ENCODE measurements at regions not wholly inside any gene's neighbourhood (a gene's known extent, or its start where the extent isn't known, plus 50 kb on each side); places are given as distances from the start of the nearest gene placed in this dataset.
A peak's percentile ranks its signal among the peaks of the same experiment; 100 is the strongest.

DNA sequence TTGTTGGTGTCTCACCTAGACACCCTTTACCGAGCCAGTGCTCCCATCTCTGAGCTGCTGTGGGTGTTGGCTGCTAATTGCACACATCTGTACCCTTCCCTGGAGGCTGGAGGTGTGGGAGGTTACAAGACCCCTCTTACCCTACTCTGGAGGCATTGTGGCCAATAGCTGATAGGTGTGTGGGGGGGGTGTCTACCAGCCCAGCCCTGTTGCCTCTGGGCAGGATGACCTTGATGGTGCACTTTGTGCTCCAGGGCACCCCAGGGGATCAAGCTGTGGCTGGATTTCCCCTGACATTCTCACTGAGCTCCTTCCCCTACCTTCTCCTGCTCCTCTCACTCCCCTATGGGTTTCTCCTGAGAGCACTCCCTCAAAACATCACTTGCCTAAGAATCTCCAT lies 104.7 kb upstream of the ADPGK start:
- no peak for DNase-seq (ENCODE audit: extremely low spot score in 2 of 2)

GRCh38 chr15:72887376-72887775 lies 103.8 kb upstream of the ADPGK start:
- Histone ChIP-seq H3K4me1 (no peaks in the 10 kb centered on the region), H3K27ac (no peak overlapping the region), H3K4me3 (no peak overlapping the region), H3K27me3 (no peaks in the 10 kb centered on the region), H3K9me3 (no peaks in the 10 kb centered on the region), H3K36me3 (no peaks in the 10 kb centered on the region)
- TF ChIP-seq POLR2A (IDR thresholded peaks at IDR 0.05) (no peak), POLR2AphosphoS5 (IDR thresholded peaks at IDR 0.05; ENCODE audit: insufficient read depth in 1 of 2, low read depth in 1 of 2) (no peak)
- TF ChIP-seq, protein P1, sequence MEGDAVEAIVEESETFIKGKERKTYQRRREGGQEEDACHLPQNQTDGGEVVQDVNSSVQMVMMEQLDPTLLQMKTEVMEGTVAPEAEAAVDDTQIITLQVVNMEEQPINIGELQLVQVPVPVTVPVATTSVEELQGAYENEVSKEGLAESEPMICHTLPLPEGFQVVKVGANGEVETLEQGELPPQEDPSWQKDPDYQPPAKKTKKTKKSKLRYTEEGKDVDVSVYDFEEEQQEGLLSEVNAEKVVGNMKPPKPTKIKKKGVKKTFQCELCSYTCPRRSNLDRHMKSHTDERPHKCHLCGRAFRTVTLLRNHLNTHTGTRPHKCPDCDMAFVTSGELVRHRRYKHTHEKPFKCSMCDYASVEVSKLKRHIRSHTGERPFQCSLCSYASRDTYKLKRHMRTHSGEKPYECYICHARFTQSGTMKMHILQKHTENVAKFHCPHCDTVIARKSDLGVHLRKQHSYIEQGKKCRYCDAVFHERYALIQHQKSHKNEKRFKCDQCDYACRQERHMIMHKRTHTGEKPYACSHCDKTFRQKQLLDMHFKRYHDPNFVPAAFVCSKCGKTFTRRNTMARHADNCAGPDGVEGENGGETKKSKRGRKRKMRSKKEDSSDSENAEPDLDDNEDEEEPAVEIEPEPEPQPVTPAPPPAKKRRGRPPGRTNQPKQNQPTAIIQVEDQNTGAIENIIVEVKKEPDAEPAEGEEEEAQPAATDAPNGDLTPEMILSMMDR (IDR thresholded peaks at IDR 0.05) = no peak
- intact Hi-C loops (cut with DNase I) = no loop called here
- DNase-seq (ENCODE audit: extremely low spot score in 2 of 2) = no peak

More for the DNA sequence above, 104.7 kb upstream of the ADPGK start:
- Histone ChIP-seq H3K4me1 (no peaks in the 10 kb centered on the region), H3K4me3 (no peak overlapping the region), H3K27ac (no peak overlapping the region), H3K36me3 (no peaks in the 10 kb centered on the region), H3K9me3 (no peaks in the 10 kb centered on the region), H3K27me3 (no peaks in the 10 kb centered on the region)
- TF ChIP-seq POLR2A (IDR thresholded peaks at IDR 0.05) (no peak), POLR2AphosphoS5 (IDR thresholded peaks at IDR 0.05; ENCODE audit: insufficient read depth in 1 of 2, low read depth in 1 of 2) (no peak)
- TF ChIP-seq, protein P1 (IDR thresholded peaks at IDR 0.05) = no peak
- intact Hi-C loops (cut with DNase I) = no loop called here

DNA sequence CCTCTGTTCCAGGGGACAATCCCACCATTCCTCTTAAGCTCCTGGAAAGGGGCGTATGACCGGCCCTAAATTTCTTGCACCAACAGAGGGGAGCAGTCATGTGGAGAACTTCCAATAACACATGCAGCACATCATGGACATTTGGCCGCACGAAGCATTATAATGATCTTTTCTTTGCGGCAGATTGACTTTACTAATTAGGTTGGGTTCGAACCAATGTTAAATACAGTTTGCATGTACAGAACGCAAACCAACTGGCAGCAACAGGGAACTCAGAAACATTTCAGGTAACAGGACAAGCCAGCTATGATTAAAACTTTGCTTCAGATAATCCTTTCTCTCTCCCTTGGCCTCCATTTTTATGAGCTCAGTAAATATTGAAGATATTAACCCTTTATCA lies 100.8 kb upstream of the ADPGK start:
- Histone ChIP-seq H3K4me1 (no peaks in the 10 kb centered on the region), H3K4me3 (no peak overlapping the region), H3K36me3 (no peaks in the 10 kb centered on the region), H3K27ac (no peak overlapping the region), H3K9me3 (no peaks in the 10 kb centered on the region), H3K27me3 (no peaks in the 10 kb centered on the region)
- DNase-seq (ENCODE audit: extremely low spot score in 2 of 2) = no peak
- TF ChIP-seq POLR2AphosphoS5 (IDR thresholded peaks at IDR 0.05; ENCODE audit: insufficient read depth in 1 of 2, low read depth in 1 of 2) = no peak
- TF ChIP-seq, protein P1 (IDR thresholded peaks at IDR 0.05) = no peak
- no peak for TF ChIP-seq POLR2A (IDR thresholded peaks at IDR 0.05)
- intact Hi-C loops (cut with DNase I) = no loop called here

DNA sequence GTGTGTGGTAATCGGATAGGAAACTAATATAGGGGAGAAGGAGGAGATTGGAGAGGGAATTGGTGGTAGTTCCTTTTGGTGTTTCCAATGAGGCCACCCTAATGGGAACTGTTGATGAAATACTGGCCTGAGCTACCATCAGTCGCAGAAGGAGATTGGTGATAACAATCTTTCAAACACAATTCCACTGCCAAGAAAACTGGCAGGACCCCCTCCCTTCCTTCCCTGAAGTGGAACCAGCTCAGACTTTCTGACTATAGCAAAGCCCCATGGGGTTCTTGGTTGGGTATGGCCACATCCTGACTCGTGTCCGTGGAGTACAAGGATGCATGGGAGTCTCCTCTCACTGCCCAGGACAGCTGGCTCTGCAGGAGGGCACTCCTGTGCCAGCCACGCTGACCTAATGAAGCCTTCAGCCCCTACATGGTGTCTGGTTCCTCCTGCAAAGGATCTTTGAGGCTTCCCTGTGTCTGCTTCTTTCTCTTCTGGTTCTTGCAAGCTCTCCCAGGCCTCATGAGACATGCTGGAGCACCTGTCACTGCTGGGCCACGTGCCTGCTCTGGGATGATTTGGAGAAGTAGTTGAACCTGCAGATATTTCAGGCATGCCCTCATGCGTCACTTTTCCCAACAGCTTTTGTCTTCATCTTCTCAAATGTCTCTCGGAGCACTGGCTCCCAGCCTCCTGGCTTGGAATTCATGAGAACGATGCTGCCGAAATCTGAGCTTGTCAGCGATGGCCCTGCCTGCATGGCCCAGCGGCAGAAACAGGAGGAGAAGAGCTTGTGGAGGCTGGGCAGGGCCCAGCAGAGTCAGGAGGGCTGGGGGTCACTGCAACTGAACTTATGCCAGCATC lies 90.0 kb upstream of the ADPGK start:
- H3K27ac ChIP-seq = no peak overlapping the region
- no peak overlapping the region for H3K4me3 ChIP-seq
- DNase-seq (ENCODE audit: extremely low spot score in 2 of 2) = peak; percentile 75 to 87
- no peak for TF ChIP-seq POLR2A (IDR thresholded peaks at IDR 0.05)
- TF ChIP-seq POLR2AphosphoS5 (IDR thresholded peaks at IDR 0.05; ENCODE audit: insufficient read depth in 1 of 2, low read depth in 1 of 2) = no peak
- TF ChIP-seq, protein P1 (IDR thresholded peaks at IDR 0.05) = no peak
- no peaks in the 10 kb centered on the region for H3K4me1 ChIP-seq
- no peaks in the 10 kb centered on the region for H3K9me3 ChIP-seq
- no peaks in the 10 kb centered on the region for H3K36me3 ChIP-seq
- H3K27me3 ChIP-seq = no peaks in the 10 kb centered on the region
- intact Hi-C loops (cut with DNase I) = no loop called here
